T-helper 17 cell (primary cell): ENCODE measurements at regions not wholly inside any gene's neighbourhood (a gene's known extent, or its start where the extent isn't known, plus 50 kb on each side); places are given as distances from the start of the nearest gene placed in this dataset.

Experiments used
- ATAC-seq: fragments of 150-1000 bp; cut with Tn5 transposase; 2 replicates; pipeline ENCODE4 v1.10.0; 2021; ENCODE audit warnings: mild to moderate bottlenecking, moderate library complexity
- DNase-seq, 3 donors: peaks; one replicate each; pipeline versions ENCODE4 v3.0.0 to v3.0.0-alpha.2; 2020 to 2021
- H3K9me3 ChIP-seq: one replicate; pipeline ENCODE4 v1.7.0; 2013; ENCODE audit warnings: low read length, mild to moderate bottlenecking; ENCODE audit not compliant: control insufficient read depth, poor library complexity, severe bottlenecking
- H3K27ac Mint-ChIP-seq: one replicate; pipeline ENCODE4 v1.8.0; 2022; ENCODE audit warnings: mild to moderate bottlenecking, moderate library complexity, mixed read lengths
- H3K27me3 Mint-ChIP-seq: one replicate; pipeline ENCODE4 v1.8.0; 2022; ENCODE audit warnings: mixed read lengths
- H3K36me3 Mint-ChIP-seq: one replicate; pipeline ENCODE4 v1.8.0; 2022; ENCODE audit warnings: low read depth, mixed read lengths
- H3K4me1 Mint-ChIP-seq: one replicate; pipeline ENCODE4 v1.8.0; 2022; ENCODE audit warnings: mild to moderate bottlenecking, mixed read lengths
- H3K4me3 Mint-ChIP-seq: one replicate; pipeline ENCODE4 v1.8.0; 2022; ENCODE audit warnings: mild to moderate bottlenecking, moderate library complexity, mixed read lengths

GRCh38 chr15:37581866-37582532 is 352.4 kb upstream of the TMCO5A start:
- DNase-seq = no peak
- no peak overlapping the region for H3K27ac Mint-ChIP-seq
- no peaks in the 10 kb centered on the region for H3K36me3 Mint-ChIP-seq
- H3K4me1 Mint-ChIP-seq = no peaks in the 10 kb centered on the region
- ATAC-seq = no peak
- H3K9me3 ChIP-seq = no peaks in the 10 kb centered on the region
- H3K27me3 Mint-ChIP-seq = no peaks in the 10 kb centered on the region
- no peak overlapping the region for H3K4me3 Mint-ChIP-seq

GRCh38 chr15:37582852-37583251 is 351.6 kb upstream of the TMCO5A start:
- Mint-ChIP-seq H3K4me3 (no peak overlapping the region), H3K27ac (no peak overlapping the region), H3K27me3 (no peaks in the 10 kb centered on the region)

GRCh38 chr15:37586011-37586583 is 348.3 kb upstream of the TMCO5A start:
- Mint-ChIP-seq H3K27ac (no peak overlapping the region), H3K4me3 (no peak overlapping the region), H3K4me1 (no peaks in the 10 kb centered on the region), H3K36me3 (no peaks in the 10 kb centered on the region), H3K27me3 (no peaks in the 10 kb centered on the region)
- no peak for ATAC-seq
- no peak for DNase-seq
- no peaks in the 10 kb centered on the region for H3K9me3 ChIP-seq

More at GRCh38 chr15:37582852-37583251, 351.6 kb upstream of the TMCO5A start:
- no peaks in the 10 kb centered on the region for H3K9me3 ChIP-seq
- ATAC-seq (no peak), DNase-seq (no peak)
- Mint-ChIP-seq H3K36me3 (no peaks in the 10 kb centered on the region), H3K4me1 (no peaks in the 10 kb centered on the region)

GRCh38 chr15:37586976-37587375 is 347.5 kb upstream of the TMCO5A start:
- H3K27ac Mint-ChIP-seq = no peak overlapping the region
- H3K36me3 Mint-ChIP-seq = no peaks in the 10 kb centered on the region
- no peak overlapping the region for H3K4me3 Mint-ChIP-seq
- DNase-seq (no peak), ATAC-seq (no peak)
- no peaks in the 10 kb centered on the region for H3K9me3 ChIP-seq
- H3K4me1 Mint-ChIP-seq = no peaks in the 10 kb centered on the region
- no peaks in the 10 kb centered on the region for H3K27me3 Mint-ChIP-seq

GRCh38 chr15:37594417-37594816 is 340.0 kb upstream of the TMCO5A start:
- Mint-ChIP-seq H3K4me1 (no peaks in the 10 kb centered on the region), H3K27ac (no peak overlapping the region), H3K27me3 (no peaks in the 10 kb centered on the region), H3K4me3 (no peak overlapping the region), H3K36me3 (no peaks in the 10 kb centered on the region)
- H3K9me3 ChIP-seq = no peaks in the 10 kb centered on the region
- no peak for ATAC-seq
- DNase-seq = no peak

GRCh38 chr15:37595426-37595970 is 338.9 kb upstream of the TMCO5A start:
- Mint-ChIP-seq H3K27ac (no peak overlapping the region), H3K4me3 (no peak overlapping the region), H3K36me3 (no peaks in the 10 kb centered on the region), H3K4me1 (no peaks in the 10 kb centered on the region), H3K27me3 (no peaks in the 10 kb centered on the region)
- no peak for DNase-seq
- no peak for ATAC-seq
- H3K9me3 ChIP-seq = no peaks in the 10 kb centered on the region

GRCh38 chr15:37599156-37599555 is 335.3 kb upstream of the TMCO5A start:
- H3K4me3 Mint-ChIP-seq = no peak overlapping the region

GRCh38 chr15:37616215-37616614 is 318.2 kb upstream of the TMCO5A start:
- no peaks in the 10 kb centered on the region for H3K4me1 Mint-ChIP-seq
- no peak overlapping the region for H3K27ac Mint-ChIP-seq
- no peaks in the 10 kb centered on the region for H3K36me3 Mint-ChIP-seq
- H3K9me3 ChIP-seq = no peaks in the 10 kb centered on the region
- no peak for ATAC-seq
- no peaks in the 10 kb centered on the region for H3K27me3 Mint-ChIP-seq
- no peak for DNase-seq
- H3K4me3 Mint-ChIP-seq = no peak overlapping the region

More at GRCh38 chr15:37599156-37599555, 335.3 kb upstream of the TMCO5A start:
- Mint-ChIP-seq H3K27ac (no peak overlapping the region), H3K4me1 (no peaks in the 10 kb centered on the region), H3K27me3 (no peaks in the 10 kb centered on the region), H3K36me3 (no peaks in the 10 kb centered on the region)
- ATAC-seq = no peak
- H3K9me3 ChIP-seq = no peaks in the 10 kb centered on the region
- DNase-seq = no peak

GRCh38 chr15:37618353-37618752 is 316.1 kb upstream of the TMCO5A start:
- Mint-ChIP-seq H3K4me1 (no peaks in the 10 kb centered on the region), H3K36me3 (no peaks in the 10 kb centered on the region), H3K27me3 (no peaks in the 10 kb centered on the region), H3K27ac (no peak overlapping the region), H3K4me3 (no peak overlapping the region)
- DNase-seq = no peak
- no peaks in the 10 kb centered on the region for H3K9me3 ChIP-seq
- ATAC-seq = no peak

GRCh38 chr15:37619358-37620042 is 314.9 kb upstream of the TMCO5A start:
- Mint-ChIP-seq H3K4me3 (no peak overlapping the region), H3K27me3 (no peaks in the 10 kb centered on the region)

GRCh38 chr15:37625576-37625975 is 308.9 kb upstream of the TMCO5A start:
- H3K9me3 ChIP-seq = peaks cover 5% of the 10 kb centered on the region
- H3K36me3 Mint-ChIP-seq = no peaks in the 10 kb centered on the region
- DNase-seq = no peak
- no peak overlapping the region for H3K4me3 Mint-ChIP-seq
- ATAC-seq = no peak
- H3K27me3 Mint-ChIP-seq = no peaks in the 10 kb centered on the region
- no peaks in the 10 kb centered on the region for H3K4me1 Mint-ChIP-seq
- H3K27ac Mint-ChIP-seq = no peak overlapping the region

More at GRCh38 chr15:37619358-37620042, 314.9 kb upstream of the TMCO5A start:
- H3K9me3 ChIP-seq = no peaks in the 10 kb centered on the region
- ATAC-seq (no peak), DNase-seq (no peak)
- H3K27ac Mint-ChIP-seq = no peak overlapping the region
- H3K36me3 Mint-ChIP-seq = no peaks in the 10 kb centered on the region
- H3K4me1 Mint-ChIP-seq = no peaks in the 10 kb centered on the region

GRCh38 chr15:37628507-37628906 is 305.9 kb upstream of the TMCO5A start:
- no peak overlapping the region for H3K27ac Mint-ChIP-seq
- H3K9me3 ChIP-seq = peaks cover 5% of the 10 kb centered on the region
- no peaks in the 10 kb centered on the region for H3K4me1 Mint-ChIP-seq
- no peak for DNase-seq
- ATAC-seq = no peak
- no peak overlapping the region for H3K4me3 Mint-ChIP-seq
- no peaks in the 10 kb centered on the region for H3K36me3 Mint-ChIP-seq
- no peaks in the 10 kb centered on the region for H3K27me3 Mint-ChIP-seq

- H3K27ac Mint-ChIP-seq = no peak overlapping the region
- no peak for ATAC-seq
- no peaks in the 10 kb centered on the region for H3K9me3 ChIP-seq
- no peak overlapping the region for H3K4me3 Mint-ChIP-seq
- H3K36me3 Mint-ChIP-seq = no peaks in the 10 kb centered on the region
- DNase-seq = no peak
- no peaks in the 10 kb centered on the region for H3K27me3 Mint-ChIP-seq
- H3K4me1 Mint-ChIP-seq = no peaks in the 10 kb centered on the region
Observed at GRCh38 chr15:37636736-37637135, 297.7 kb upstream of the TMCO5A start.
